CD14-positive monocyte (primary cell): ENCODE measurements at regions not wholly inside any gene's neighbourhood (a gene's known extent, or its start where the extent isn't known, plus 50 kb on each side); places are given as distances from the start of the nearest gene placed in this dataset.

Experiments
- DNase-seq, 3 donors: peaks; one replicate each; pipeline ENCODE4 v3.0.0-alpha.2; 2011 to 2022
- H2AFZ ChIP-seq: 2 replicates; pipeline ENCODE4 v1.6.0; 2012; ENCODE audit warnings: mild to moderate bottlenecking, low read depth, low read length, inconsistent platforms; ENCODE audit not compliant: insufficient read depth, poor library complexity, severe bottlenecking
- H3K27ac ChIP-seq, 2 donors: 1 replicate in 1 of 2; 2 replicates in 1 of 2; pipeline ENCODE4 v1.5.1; 2012 to 2013; ENCODE audit warnings: low read length in 2 of 2, control low read depth in 1 of 2, inconsistent platforms in 1 of 2, low read depth in 1 of 2, mild to moderate bottlenecking in 1 of 2
- H3K27me3 ChIP-seq, 2 donors: one replicate each; pipeline versions ENCODE4 v1.6.0 to v1.6.1; 2011 to 2013; ENCODE audit warnings: low read length in 2 of 2; ENCODE audit not compliant: control insufficient read depth in 2 of 2, insufficient read depth in 2 of 2
- H3K36me3 ChIP-seq, 2 donors: replicated peaks in 1 of 2; 1 replicate in 1 of 2; 2 replicates in 1 of 2; pipeline versions ENCODE4 v1.5.1 to v1.6.1; 2012 to 2013; ENCODE audit warnings: low read length in 2 of 2, control low read depth in 1 of 2, inconsistent platforms in 1 of 2, mild to moderate bottlenecking in 1 of 2; ENCODE audit not compliant: insufficient read depth in 2 of 2, control insufficient read depth in 1 of 2
- H3K4me1 ChIP-seq, 2 donors: 1 replicate in 1 of 2; 2 replicates in 1 of 2; pipeline versions ENCODE4 v1.5.1 to v1.6.1; 2012 to 2013; ENCODE audit warnings: low read length in 2 of 2, control low read depth in 1 of 2, inconsistent platforms in 1 of 2, mild to moderate bottlenecking in 1 of 2, moderate library complexity in 1 of 2; ENCODE audit not compliant: insufficient read depth in 2 of 2, control insufficient read depth in 1 of 2
- H3K4me2 ChIP-seq: replicated peaks from 2 replicates; pipeline ENCODE3; 2012; ENCODE audit warnings: low read length, moderate library complexity, mild to moderate bottlenecking; ENCODE audit not compliant: poor library complexity, severe bottlenecking; ENCODE audit errors: extremely low read depth
- H3K4me3 ChIP-seq, 3 experiments: fragments of 200-600 bp in 1 of 3; sonication (generic) in 1 of 3; replicated peaks in 1 of 3; 1 replicate in 2 of 3; 2 replicates in 1 of 3; pipeline ENCODE4 v1.5.1; 2011 to 2013; ENCODE audit warnings: low read length in 3 of 3, mild to moderate bottlenecking in 3 of 3, control low read depth in 2 of 3, low read depth in 2 of 3, inconsistent platforms in 1 of 3, moderate library complexity in 1 of 3
- H3K79me2 ChIP-seq: 2 replicates; pipeline ENCODE4 v1.6.0; 2012; ENCODE audit warnings: mild to moderate bottlenecking, control low read depth, inconsistent platforms, low read length, moderate library complexity; ENCODE audit not compliant: insufficient read depth
- H3K9ac ChIP-seq: 2 replicates; pipeline ENCODE4 v1.6.0; 2017; ENCODE audit warnings: low read length, mild to moderate bottlenecking; ENCODE audit not compliant: insufficient read depth, poor library complexity, severe bottlenecking
- H3K9me3 ChIP-seq, 2 donors: replicated peaks in 1 of 2; 1 replicate in 1 of 2; 2 replicates in 1 of 2; pipeline versions ENCODE4 v1.5.1 to v1.6.1; 2012 to 2013; ENCODE audit warnings: low read length in 2 of 2, control low read depth in 1 of 2; ENCODE audit not compliant: control insufficient read depth in 1 of 2, insufficient read depth in 1 of 2
- H4K20me1 ChIP-seq: 2 replicates; pipeline ENCODE4 v1.6.0; 2012; ENCODE audit warnings: mild to moderate bottlenecking, low read length, control low read depth, moderate library complexity; ENCODE audit not compliant: insufficient read depth
- H3K27ac Mint-ChIP-seq, 7 donors: one replicate each; pipeline ENCODE4 v1.8.0; 2020; ENCODE audit warnings: mild to moderate bottlenecking in 7 of 7, mixed read lengths in 7 of 7, moderate library complexity in 6 of 7, inconsistent platforms in 2 of 7
- H3K27me3 Mint-ChIP-seq, 3 donors: one replicate each; pipeline ENCODE4 v1.8.0; 2021 to 2022; ENCODE audit warnings: low read depth in 3 of 3, mild to moderate bottlenecking in 3 of 3, mixed read lengths in 3 of 3, moderate library complexity in 3 of 3, inconsistent platforms in 1 of 3
- H3K36me3 Mint-ChIP-seq, 2 donors: one replicate each; pipeline ENCODE4 v1.8.0; 2020; ENCODE audit warnings: mixed read lengths in 2 of 2, inconsistent platforms in 1 of 2, mild to moderate bottlenecking in 1 of 2
- H3K4me1 Mint-ChIP-seq: one replicate; pipeline ENCODE4 v1.8.0; 2020; ENCODE audit warnings: mild to moderate bottlenecking, mixed read lengths
- H3K4me3 Mint-ChIP-seq, 2 donors: one replicate each; pipeline ENCODE4 v1.8.0; 2020; ENCODE audit warnings: mild to moderate bottlenecking in 2 of 2, mixed read lengths in 2 of 2, moderate library complexity in 1 of 2
- H3K9me3 Mint-ChIP-seq, 7 donors: one replicate each; pipeline ENCODE4 v1.8.0; 2020 to 2022; ENCODE audit warnings: mixed read lengths in 7 of 7, mild to moderate bottlenecking in 6 of 7, moderate library complexity in 6 of 7, inconsistent platforms in 2 of 7
- WGBS: methylation state at CpG from one replicate; pipeline ENCODE4 v1.1.5; 2013; ENCODE audit warnings: missing lambda C conversion rate; ENCODE audit not compliant: insufficient coverage; 5-methylcytosine and 5-hydroxymethylcytosine counted together
- intact Hi-C, 2 donors: fragments of 100-400 bp; cut with micrococcal nuclease; formaldehyde crosslinking; loops; one replicate each; pipeline versions ENCODE4 v1.15.0 to v1.15.1; 2023
- TF ChIP-seq, protein P1 (sequence below): fragments of 200-600 bp; IDR thresholded peaks from one replicate; pipeline ENCODE4 v1.8.0; 2022; ENCODE audit warnings: antibody characterized with exemption, mild to moderate bottlenecking

- Histone ChIP-seq H3K79me2 (no peaks in the 10 kb centered on the region), H3K9ac (no peak overlapping the region), H3K27me3 (no peaks in the 10 kb centered on the region), H2AFZ (no peak overlapping the region), H3K9me3 (no peaks in the 10 kb centered on the region), H3K4me2 (no peak overlapping the region), H3K4me3 (no peak overlapping the region), H3K27ac (no peak overlapping the region), H3K36me3 (no peaks in the 10 kb centered on the region), H3K4me1 (no peaks in the 10 kb centered on the region), H4K20me1 (no peaks in the 10 kb centered on the region)
- Mint-ChIP-seq H3K4me3 (no peak overlapping the region), H3K27ac (no peak overlapping the region), H3K9me3 (peaks cover 0 to 2% (median 0%) of the 10 kb centered on the region in 7 donors), H3K36me3 (no peaks in the 10 kb centered on the region), H3K27me3 (peaks cover 0 to 1% (median 0%) of the 10 kb centered on the region in 3 donors), H3K4me1 (no peaks in the 10 kb centered on the region)
- no CpG with 5 or more reads among the region's 1 CpG for WGBS
- intact Hi-C loops = no loop called here
- TF ChIP-seq, protein P1, sequence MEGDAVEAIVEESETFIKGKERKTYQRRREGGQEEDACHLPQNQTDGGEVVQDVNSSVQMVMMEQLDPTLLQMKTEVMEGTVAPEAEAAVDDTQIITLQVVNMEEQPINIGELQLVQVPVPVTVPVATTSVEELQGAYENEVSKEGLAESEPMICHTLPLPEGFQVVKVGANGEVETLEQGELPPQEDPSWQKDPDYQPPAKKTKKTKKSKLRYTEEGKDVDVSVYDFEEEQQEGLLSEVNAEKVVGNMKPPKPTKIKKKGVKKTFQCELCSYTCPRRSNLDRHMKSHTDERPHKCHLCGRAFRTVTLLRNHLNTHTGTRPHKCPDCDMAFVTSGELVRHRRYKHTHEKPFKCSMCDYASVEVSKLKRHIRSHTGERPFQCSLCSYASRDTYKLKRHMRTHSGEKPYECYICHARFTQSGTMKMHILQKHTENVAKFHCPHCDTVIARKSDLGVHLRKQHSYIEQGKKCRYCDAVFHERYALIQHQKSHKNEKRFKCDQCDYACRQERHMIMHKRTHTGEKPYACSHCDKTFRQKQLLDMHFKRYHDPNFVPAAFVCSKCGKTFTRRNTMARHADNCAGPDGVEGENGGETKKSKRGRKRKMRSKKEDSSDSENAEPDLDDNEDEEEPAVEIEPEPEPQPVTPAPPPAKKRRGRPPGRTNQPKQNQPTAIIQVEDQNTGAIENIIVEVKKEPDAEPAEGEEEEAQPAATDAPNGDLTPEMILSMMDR = no peak
- DNase-seq = no peak
Observed at GRCh38 chr17:55833306-55833705, 82.5 kb downstream of the PCTP start.

GRCh38 chr17:55842405-55843158, 91.7 kb downstream of the PCTP start:
- no peaks in the 10 kb centered on the region for H3K9me3 ChIP-seq
- H3K4me1 Mint-ChIP-seq = peaks cover 4% of the 10 kb centered on the region
- H3K36me3 ChIP-seq = no peaks in the 10 kb centered on the region
- H3K9ac ChIP-seq = no peak overlapping the region
- H3K27me3 Mint-ChIP-seq = peaks cover 1 to 14% (median 9%) of the 10 kb centered on the region in 3 donors
- no peak for DNase-seq
- H3K27me3 ChIP-seq = peaks cover 0 to 6% of the 10 kb centered on the region in 2 donors
- no peak overlapping the region for H3K27ac Mint-ChIP-seq
- no peaks in the 10 kb centered on the region for H3K79me2 ChIP-seq
- no peak overlapping the region for H3K4me3 ChIP-seq
- TF ChIP-seq, protein P1 = no peak
- no peak overlapping the region for H3K4me3 Mint-ChIP-seq
- no peaks in the 10 kb centered on the region for H4K20me1 ChIP-seq
- WGBS = 100% methylated on average over 1 of the region's 5 CpGs
- H3K27ac ChIP-seq = no peak overlapping the region
- no peaks in the 10 kb centered on the region for H3K36me3 Mint-ChIP-seq
- no peak overlapping the region for H2AFZ ChIP-seq
- no peak overlapping the region for H3K4me2 ChIP-seq
- H3K9me3 Mint-ChIP-seq = peaks cover 0 to 6% (median 4%) of the 10 kb centered on the region in 7 donors
- intact Hi-C loops = no loop called here
- peaks cover 5 to 6% of the 10 kb centered on the region in 2 donors for H3K4me1 ChIP-seq
